HUES64 (cell line): ENCODE measurements at regions not wholly inside any gene's neighbourhood (a gene's known extent, or its start where the extent isn't known, plus 50 kb on each side); places are given as distances from the start of the nearest gene placed in this dataset.

Source experiments
- H3K27ac ChIP-seq: 2 replicates; pipeline ENCODE4 v1.7.0; 2013; ENCODE audit warnings: low read depth, low read length, inconsistent platforms
- H3K27me3 ChIP-seq: 2 replicates; pipeline ENCODE4 v1.6.1; 2013; ENCODE audit warnings: mild to moderate bottlenecking, low read length; ENCODE audit not compliant: insufficient read depth
- H3K36me3 ChIP-seq: 2 replicates; pipeline ENCODE4 v1.6.1; 2013; ENCODE audit warnings: mild to moderate bottlenecking, low read length; ENCODE audit not compliant: insufficient read depth
- H3K4me1 ChIP-seq: 2 replicates; pipeline ENCODE4 v1.6.1; 2013; ENCODE audit warnings: mild to moderate bottlenecking, low read length, moderate library complexity; ENCODE audit not compliant: insufficient read depth
- H3K4me3 ChIP-seq: 2 replicates; pipeline ENCODE4 v1.5.1; 2013; ENCODE audit warnings: mild to moderate bottlenecking, low read length, moderate library complexity
- H3K9ac ChIP-seq: 2 replicates; pipeline ENCODE4 v1.6.1; 2013; ENCODE audit warnings: mild to moderate bottlenecking, low read depth, low read length
- H3K9me3 ChIP-seq: 2 replicates; pipeline ENCODE4 v1.6.1; 2013; ENCODE audit warnings: low read depth, low read length; ENCODE audit not compliant: insufficient read depth
- WGBS: fragments of 150-250, 120-280 bp; methylation state at CpG from one replicate; pipeline ENCODE4 v1.1.7; 2013; ENCODE audit warnings: missing lambda C conversion rate; 5-methylcytosine and 5-hydroxymethylcytosine counted together

GRCh38 chr13:77457966-77458365, 77.5 kb upstream of the SCEL start:
- WGBS: 97% methylated on average over 2 of the region's 3 CpGs
- H3K36me3 ChIP-seq: no peaks in the 10 kb centered on the region
- H3K27me3 ChIP-seq: no peaks in the 10 kb centered on the region

GRCh38 chr13:77456271-77456670, 79.2 kb upstream of the SCEL start:
- Histone ChIP-seq H3K4me1 (peaks cover 7% of the 10 kb centered on the region), H3K4me3 (no peak overlapping the region), H3K9ac (no peak overlapping the region), H3K36me3 (no peaks in the 10 kb centered on the region), H3K9me3 (no peaks in the 10 kb centered on the region), H3K27me3 (no peaks in the 10 kb centered on the region), H3K27ac (no peak overlapping the region)
- WGBS: 91% methylated on average over 1 of the region's 1 CpG

More at GRCh38 chr13:77457966-77458365, 77.5 kb upstream of the SCEL start:
- Histone ChIP-seq H3K4me3 (no peak overlapping the region), H3K27ac (no peak overlapping the region), H3K9ac (no peak overlapping the region), H3K9me3 (no peaks in the 10 kb centered on the region), H3K4me1 (peaks cover 7% of the 10 kb centered on the region)

DNA sequence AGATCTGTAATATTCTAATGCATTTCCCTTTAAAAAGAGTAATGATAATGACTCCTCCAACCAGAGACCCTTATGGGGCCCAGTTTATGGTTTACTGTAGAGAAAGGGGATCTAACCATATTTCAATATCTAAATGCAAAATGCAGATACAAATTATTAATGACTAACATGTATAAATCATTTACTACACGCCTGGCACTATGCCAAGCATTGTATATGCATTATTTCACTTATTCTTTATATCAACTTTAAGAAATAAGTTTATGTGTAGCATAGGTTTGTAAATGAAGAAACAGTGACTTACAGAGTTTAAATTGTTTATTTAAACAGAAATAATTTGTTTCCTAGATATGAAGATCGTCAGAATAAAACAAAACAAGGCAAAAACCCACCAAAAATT, 86.2 kb upstream of the SCEL start:
- Histone ChIP-seq H3K9me3 (no peaks in the 10 kb centered on the region), H3K9ac (no peak overlapping the region), H3K27me3 (no peaks in the 10 kb centered on the region), H3K4me3 (no peak overlapping the region), H3K27ac (no peak overlapping the region), H3K36me3 (no peaks in the 10 kb centered on the region), H3K4me1 (peaks cover 8% of the 10 kb centered on the region; the same call in 1 of the 2 replicates)
- no CpG with 5 or more reads among the region's 2 CpGs for WGBS

DNA sequence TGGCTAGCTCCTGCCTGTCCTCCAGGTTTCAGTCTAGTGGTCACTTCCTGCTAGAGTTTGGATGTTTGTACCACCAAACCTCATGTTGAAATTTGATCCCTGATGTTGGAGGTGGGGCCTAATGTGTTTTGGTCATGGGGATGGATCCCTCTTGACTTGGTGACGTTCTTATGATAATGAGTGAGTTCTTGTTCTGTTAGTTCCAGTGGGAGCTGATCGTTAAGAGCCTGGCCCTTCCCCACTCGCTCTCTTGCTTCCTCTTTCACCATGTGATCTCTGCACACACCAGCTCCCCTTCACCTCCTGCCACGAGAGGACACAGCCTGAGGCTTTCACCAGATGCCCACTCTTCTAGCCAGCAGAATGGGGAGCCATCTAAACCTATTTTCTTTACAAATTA, 86.8 kb upstream of the SCEL start:
- H3K27ac ChIP-seq: no peak overlapping the region
- no peaks in the 10 kb centered on the region for H3K9me3 ChIP-seq
- no peak overlapping the region for H3K4me3 ChIP-seq
- no peak overlapping the region for H3K9ac ChIP-seq
- H3K4me1 ChIP-seq: peaks cover 8% of the 10 kb centered on the region; the same call in 1 of the 2 replicates
- WGBS: 60% methylated on average over 4 of the region's 4 CpGs
- H3K27me3 ChIP-seq: no peaks in the 10 kb centered on the region
- no peaks in the 10 kb centered on the region for H3K36me3 ChIP-seq

DNA sequence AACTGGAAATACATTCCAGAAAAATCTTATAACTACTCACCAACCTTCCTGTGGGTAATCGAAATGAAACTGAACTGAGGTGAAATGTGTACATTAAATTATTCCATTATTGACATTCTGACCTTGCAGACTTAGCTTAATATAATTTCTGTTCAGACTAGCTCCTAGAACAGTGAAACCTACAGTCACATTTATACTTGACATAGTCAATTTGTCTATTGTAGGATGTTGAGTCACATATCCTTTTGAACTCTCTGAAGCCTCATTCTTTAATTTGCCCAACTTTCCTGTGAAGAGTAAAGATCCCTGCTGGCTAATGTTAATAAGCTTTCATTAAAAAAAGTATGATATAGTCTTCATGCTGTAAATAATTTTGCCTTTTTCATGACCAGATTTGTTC, 92.0 kb upstream of the SCEL start:
- Histone ChIP-seq H3K27ac (no peak overlapping the region), H3K4me1 (peaks cover 2% of the 10 kb centered on the region; the same call in 1 of the 2 replicates), H3K27me3 (no peaks in the 10 kb centered on the region), H3K36me3 (no peaks in the 10 kb centered on the region), H3K4me3 (no peak overlapping the region), H3K9me3 (no peaks in the 10 kb centered on the region), H3K9ac (no peak overlapping the region)
- WGBS: no CpG with 5 or more reads among the region's 1 CpG

GRCh38 chr13:77437267-77437666, 98.2 kb upstream of the SCEL start:
- H3K9me3 ChIP-seq: no peaks in the 10 kb centered on the region
- H3K9ac ChIP-seq: no peak overlapping the region
- no peaks in the 10 kb centered on the region for H3K36me3 ChIP-seq
- no peaks in the 10 kb centered on the region for H3K4me1 ChIP-seq
- H3K27me3 ChIP-seq: no peaks in the 10 kb centered on the region
- H3K4me3 ChIP-seq: no peak overlapping the region
- WGBS: 97% methylated on average over 2 of the region's 2 CpGs
- H3K27ac ChIP-seq: no peak overlapping the region

DNA sequence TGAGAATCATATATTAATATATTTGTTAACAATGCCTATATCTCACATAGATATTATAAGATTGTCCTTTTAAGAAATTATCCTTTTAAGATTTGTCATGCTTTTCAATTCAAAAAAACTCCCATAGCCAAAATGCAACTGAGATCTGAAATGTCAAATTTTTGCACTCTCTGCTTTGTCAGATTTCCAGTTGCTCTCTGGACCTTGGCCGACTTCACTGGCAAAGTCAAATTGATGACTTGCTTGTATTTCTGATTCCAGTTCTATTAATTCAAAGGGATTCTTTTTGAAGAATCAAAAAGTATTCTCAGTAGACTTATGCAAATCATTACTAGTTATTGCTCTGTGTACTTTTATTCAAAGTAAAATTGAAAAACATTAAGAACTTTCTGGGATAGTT, 101.2 kb upstream of the SCEL start:
- Histone ChIP-seq H3K27ac (no peak overlapping the region), H3K4me1 (no peaks in the 10 kb centered on the region), H3K36me3 (no peaks in the 10 kb centered on the region), H3K27me3 (no peaks in the 10 kb centered on the region), H3K9me3 (no peaks in the 10 kb centered on the region), H3K9ac (no peak overlapping the region), H3K4me3 (no peak overlapping the region)
- WGBS: 92% methylated on average over 1 of the region's 1 CpG

- Histone ChIP-seq H3K9ac (no peak overlapping the region), H3K4me1 (no peaks in the 10 kb centered on the region), H3K27me3 (no peaks in the 10 kb centered on the region), H3K36me3 (no peaks in the 10 kb centered on the region), H3K9me3 (no peaks in the 10 kb centered on the region), H3K27ac (no peak overlapping the region), H3K4me3 (no peak overlapping the region)
Observed at GRCh38 chr13:77431449-77431848, 104.1 kb upstream of the SCEL start.

- Histone ChIP-seq H3K9ac (no peak overlapping the region), H3K27ac (no peak overlapping the region), H3K9me3 (no peaks in the 10 kb centered on the region), H3K4me3 (no peak overlapping the region), H3K4me1 (no peaks in the 10 kb centered on the region), H3K27me3 (no peaks in the 10 kb centered on the region), H3K36me3 (no peaks in the 10 kb centered on the region)
- WGBS: 100% methylated on average over 2 of the region's 2 CpGs
Observed at GRCh38 chr13:77430377-77430951, 103.6 kb upstream of the MYCBP2 start.

- Histone ChIP-seq H3K36me3 (no peaks in the 10 kb centered on the region), H3K27me3 (no peaks in the 10 kb centered on the region), H3K4me1 (no peaks in the 10 kb centered on the region), H3K27ac (no peak overlapping the region), H3K4me3 (no peak overlapping the region), H3K9ac (no peak overlapping the region), H3K9me3 (no peaks in the 10 kb centered on the region)
- WGBS: 95% methylated on average over 8 of the region's 8 CpGs
Observed at GRCh38 chr13:77429320-77430142, 102.6 kb upstream of the MYCBP2 start.

GRCh38 chr13:77425705-77426104, 98.8 kb upstream of the MYCBP2 start:
- H3K9me3 ChIP-seq: no peaks in the 10 kb centered on the region
- H3K27ac ChIP-seq: no peak overlapping the region
- H3K27me3 ChIP-seq: no peaks in the 10 kb centered on the region
- no peaks in the 10 kb centered on the region for H3K36me3 ChIP-seq
- WGBS: 95% methylated on average over 4 of the region's 5 CpGs
- H3K9ac ChIP-seq: no peak overlapping the region
- no peak overlapping the region for H3K4me3 ChIP-seq
- no peaks in the 10 kb centered on the region for H3K4me1 ChIP-seq
